Neural cell (in vitro differentiated cells): ENCODE measurements at regions not wholly inside any gene's neighbourhood (a gene's known extent, or its start where the extent isn't known, plus 50 kb on each side); places are given as distances from the start of the nearest gene placed in this dataset.

Source experiments
- EP300 ChIP-seq: fragments of 450-650 bp; conservative IDR thresholded peaks from 2 replicates; pipeline ENCODE4 v1.6.1; 2014; ENCODE audit warnings: antibody characterized with exemption, mild to moderate bottlenecking, moderate library complexity; ENCODE audit not compliant: poor library complexity, severe bottlenecking
- EZH2 ChIP-seq: fragments of 200-600, 300-800 bp; shearing (Covaris generic), sonication (generic); IDR thresholded peaks from 2 replicates; pipeline ENCODE4 v1.6.1; 2014; ENCODE audit warnings: antibody characterized with exemption, low read length, borderline replicate concordance, mild to moderate bottlenecking; ENCODE audit not compliant: insufficient read depth, poor library complexity, severe bottlenecking
- MXI1 ChIP-seq: fragments of 450-650 bp; conservative IDR thresholded peaks from 2 replicates; pipeline ENCODE4 v1.6.1; 2014; ENCODE audit warnings: antibody characterized with exemption, mild to moderate bottlenecking; ENCODE audit not compliant: poor library complexity, severe bottlenecking
- POLR2AphosphoS5 ChIP-seq: IDR thresholded peaks from 2 replicates; pipeline ENCODE4 v1.6.1; 2012
- RAD21 ChIP-seq: fragments of 450-650 bp; conservative IDR thresholded peaks from 2 replicates; pipeline ENCODE4 v1.6.1; 2014; ENCODE audit warnings: antibody characterized with exemption, mild to moderate bottlenecking, moderate library complexity
- SMC3 ChIP-seq: fragments of 450-650 bp; conservative IDR thresholded peaks from 2 replicates; pipeline ENCODE4 v1.6.1; 2014; ENCODE audit warnings: antibody characterized with exemption, mild to moderate bottlenecking, moderate library complexity; ENCODE audit not compliant: poor library complexity
- TAF1 ChIP-seq: IDR thresholded peaks from 2 replicates; pipeline ENCODE4 v1.6.1; 2012; ENCODE audit warnings: low read depth
- TF ChIP-seq, protein P1 (sequence below): fragments of 450-650 bp; IDR thresholded peaks from 2 replicates; pipeline ENCODE4 v1.5.1; 2014; ENCODE audit warnings: antibody characterized with exemption, mild to moderate bottlenecking, moderate library complexity; ENCODE audit not compliant: poor library complexity, severe bottlenecking
- TF ChIP-seq, protein P2 (sequence below): IDR thresholded peaks from 2 replicates; pipeline ENCODE4 v1.6.1; 2012; ENCODE audit warnings: borderline replicate concordance

DNA sequence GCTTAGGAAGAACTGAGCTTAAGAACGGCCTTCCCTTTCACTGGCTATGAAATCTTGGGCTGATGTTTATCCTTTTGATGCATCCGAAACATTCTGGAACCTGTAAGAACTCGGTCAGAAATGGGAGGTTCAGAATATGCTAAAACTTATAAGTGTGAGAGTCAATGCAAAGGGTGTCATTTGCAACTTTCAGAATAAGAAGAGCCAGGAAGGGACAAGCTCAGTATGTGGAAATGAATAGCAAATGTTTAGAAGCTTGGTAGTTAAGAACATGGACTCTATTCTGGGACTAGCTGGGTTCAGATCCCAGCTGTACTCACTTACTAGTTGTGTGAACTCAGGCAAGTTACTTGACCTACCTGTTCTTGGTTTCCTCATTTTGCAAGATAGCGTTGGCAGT, 234.1 kb downstream of the OMA1 start:
- TF ChIP-seq, protein P1, sequence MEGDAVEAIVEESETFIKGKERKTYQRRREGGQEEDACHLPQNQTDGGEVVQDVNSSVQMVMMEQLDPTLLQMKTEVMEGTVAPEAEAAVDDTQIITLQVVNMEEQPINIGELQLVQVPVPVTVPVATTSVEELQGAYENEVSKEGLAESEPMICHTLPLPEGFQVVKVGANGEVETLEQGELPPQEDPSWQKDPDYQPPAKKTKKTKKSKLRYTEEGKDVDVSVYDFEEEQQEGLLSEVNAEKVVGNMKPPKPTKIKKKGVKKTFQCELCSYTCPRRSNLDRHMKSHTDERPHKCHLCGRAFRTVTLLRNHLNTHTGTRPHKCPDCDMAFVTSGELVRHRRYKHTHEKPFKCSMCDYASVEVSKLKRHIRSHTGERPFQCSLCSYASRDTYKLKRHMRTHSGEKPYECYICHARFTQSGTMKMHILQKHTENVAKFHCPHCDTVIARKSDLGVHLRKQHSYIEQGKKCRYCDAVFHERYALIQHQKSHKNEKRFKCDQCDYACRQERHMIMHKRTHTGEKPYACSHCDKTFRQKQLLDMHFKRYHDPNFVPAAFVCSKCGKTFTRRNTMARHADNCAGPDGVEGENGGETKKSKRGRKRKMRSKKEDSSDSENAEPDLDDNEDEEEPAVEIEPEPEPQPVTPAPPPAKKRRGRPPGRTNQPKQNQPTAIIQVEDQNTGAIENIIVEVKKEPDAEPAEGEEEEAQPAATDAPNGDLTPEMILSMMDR: no peak
- TF ChIP-seq EP300 (no peak), EZH2 (no peak), RAD21 (no peak), TAF1 (no peak), POLR2AphosphoS5 (no peak), MXI1 (no peak), SMC3 (no peak)
- TF ChIP-seq, protein P2, sequence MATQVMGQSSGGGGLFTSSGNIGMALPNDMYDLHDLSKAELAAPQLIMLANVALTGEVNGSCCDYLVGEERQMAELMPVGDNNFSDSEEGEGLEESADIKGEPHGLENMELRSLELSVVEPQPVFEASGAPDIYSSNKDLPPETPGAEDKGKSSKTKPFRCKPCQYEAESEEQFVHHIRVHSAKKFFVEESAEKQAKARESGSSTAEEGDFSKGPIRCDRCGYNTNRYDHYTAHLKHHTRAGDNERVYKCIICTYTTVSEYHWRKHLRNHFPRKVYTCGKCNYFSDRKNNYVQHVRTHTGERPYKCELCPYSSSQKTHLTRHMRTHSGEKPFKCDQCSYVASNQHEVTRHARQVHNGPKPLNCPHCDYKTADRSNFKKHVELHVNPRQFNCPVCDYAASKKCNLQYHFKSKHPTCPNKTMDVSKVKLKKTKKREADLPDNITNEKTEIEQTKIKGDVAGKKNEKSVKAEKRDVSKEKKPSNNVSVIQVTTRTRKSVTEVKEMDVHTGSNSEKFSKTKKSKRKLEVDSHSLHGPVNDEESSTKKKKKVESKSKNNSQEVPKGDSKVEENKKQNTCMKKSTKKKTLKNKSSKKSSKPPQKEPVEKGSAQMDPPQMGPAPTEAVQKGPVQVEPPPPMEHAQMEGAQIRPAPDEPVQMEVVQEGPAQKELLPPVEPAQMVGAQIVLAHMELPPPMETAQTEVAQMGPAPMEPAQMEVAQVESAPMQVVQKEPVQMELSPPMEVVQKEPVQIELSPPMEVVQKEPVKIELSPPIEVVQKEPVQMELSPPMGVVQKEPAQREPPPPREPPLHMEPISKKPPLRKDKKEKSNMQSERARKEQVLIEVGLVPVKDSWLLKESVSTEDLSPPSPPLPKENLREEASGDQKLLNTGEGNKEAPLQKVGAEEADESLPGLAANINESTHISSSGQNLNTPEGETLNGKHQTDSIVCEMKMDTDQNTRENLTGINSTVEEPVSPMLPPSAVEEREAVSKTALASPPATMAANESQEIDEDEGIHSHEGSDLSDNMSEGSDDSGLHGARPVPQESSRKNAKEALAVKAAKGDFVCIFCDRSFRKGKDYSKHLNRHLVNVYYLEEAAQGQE: no peak
